RWPE2 (cell line): ENCODE measurements at regions not wholly inside any gene's neighbourhood (a gene's known extent, or its start where the extent isn't known, plus 50 kb on each side); places are given as distances from the start of the nearest gene placed in this dataset.

ENCODE experiments used
- ATAC-seq: fragments of 200-7000 bp; cut with Tn5 transposase; 3 replicates; pipeline ENCODE4 v1.9.1; 2021; ENCODE audit warnings: low read depth
- DNase-seq: peaks from one replicate; pipeline ENCODE4 v3.0.0-alpha.2; 2020; ENCODE audit warnings: low spot score
- H3K27ac ChIP-seq: fragments of 450-650 bp; 2 replicates; pipeline ENCODE4 v1.5.1; 2017; ENCODE audit warnings: mild to moderate bottlenecking; ENCODE audit not compliant: poor library complexity, severe bottlenecking
- H3K27me3 ChIP-seq: fragments of 250-450 bp; sonication (Bioruptor Pico); 2 replicates; pipeline ENCODE4 v1.5.1; 2021; ENCODE audit warnings: mild to moderate bottlenecking, moderate library complexity; ENCODE audit not compliant: insufficient read depth, poor library complexity, severe bottlenecking
- H3K36me3 ChIP-seq: fragments of 250-450 bp; sonication (Bioruptor Pico); 2 replicates; pipeline ENCODE4 v1.5.1; 2020; ENCODE audit warnings: low read depth, mild to moderate bottlenecking, moderate library complexity
- H3K4me1 ChIP-seq: fragments of 250-450 bp; sonication (Bioruptor Pico); 2 replicates; pipeline ENCODE4 v1.5.1; 2021; ENCODE audit warnings: mild to moderate bottlenecking, moderate library complexity; ENCODE audit not compliant: insufficient read depth, poor library complexity, severe bottlenecking
- H3K4me3 ChIP-seq: fragments of 250-450 bp; sonication (Bioruptor Pico); 2 replicates; pipeline ENCODE4 v1.5.1; 2021; ENCODE audit warnings: mild to moderate bottlenecking, moderate library complexity; ENCODE audit not compliant: severe bottlenecking
- H3K9me3 ChIP-seq: fragments of 250-450 bp; sonication (Bioruptor Pico); 2 replicates; pipeline ENCODE4 v1.5.1; 2021; ENCODE audit warnings: mild to moderate bottlenecking, moderate library complexity; ENCODE audit not compliant: severe bottlenecking
- CTCF ChIP-seq: fragments of 450-650 bp; IDR thresholded peaks from one replicate; pipeline ENCODE4 v1.5.1; 2017; ENCODE audit warnings: mild to moderate bottlenecking, moderate library complexity; ENCODE audit not compliant: poor library complexity, severe bottlenecking

- Histone ChIP-seq H3K36me3 (no peaks in the 10 kb centered on the region), H3K9me3 (no peaks in the 10 kb centered on the region), H3K4me3 (no peak overlapping the region), H3K27ac (no peak overlapping the region), H3K4me1 (peaks cover 12% of the 10 kb centered on the region), H3K27me3 (no peaks in the 10 kb centered on the region)
- ATAC-seq (no peak), DNase-seq (no peak)
- no peak for TF ChIP-seq CTCF
Observed at GRCh38 chr11:62022211-62022610, 54.8 kb upstream of the FTH1 start.

- no peak for TF ChIP-seq CTCF
- no peaks in the 10 kb centered on the region for H3K27me3 ChIP-seq
- peaks cover 8% of the 10 kb centered on the region for H3K4me1 ChIP-seq
- H3K9me3 ChIP-seq, result no peaks in the 10 kb centered on the region
- no peak for ATAC-seq
- H3K27ac ChIP-seq, result no peak overlapping the region
- H3K4me3 ChIP-seq, result no peak overlapping the region
- no peaks in the 10 kb centered on the region for H3K36me3 ChIP-seq
- DNase-seq, result no peak
Observed at GRCh38 chr11:62020661-62021060, 53.2 kb upstream of the FTH1 start.

- no peak for TF ChIP-seq CTCF
- H3K36me3 ChIP-seq, result no peaks in the 10 kb centered on the region
- no peaks in the 10 kb centered on the region for H3K4me1 ChIP-seq
- no peak overlapping the region for H3K27ac ChIP-seq
- ATAC-seq, result no peak
- H3K4me3 ChIP-seq, result no peak overlapping the region
- no peak for DNase-seq
- H3K27me3 ChIP-seq, result no peaks in the 10 kb centered on the region
- no peaks in the 10 kb centered on the region for H3K9me3 ChIP-seq
Observed at GRCh38 chr11:62018981-62019664, 51.7 kb upstream of the FTH1 start.

GRCh38 chr11:62017878-62018655 is 50.6 kb upstream of the FTH1 start:
- TF ChIP-seq CTCF, result no peak
- no peaks in the 10 kb centered on the region for H3K27me3 ChIP-seq
- H3K4me3 ChIP-seq, result no peak overlapping the region
- no peak for ATAC-seq
- H3K9me3 ChIP-seq, result no peaks in the 10 kb centered on the region
- H3K27ac ChIP-seq, result no peak overlapping the region
- H3K4me1 ChIP-seq, result peaks cover 8% of the 10 kb centered on the region
- H3K36me3 ChIP-seq, result no peaks in the 10 kb centered on the region
- no peak for DNase-seq
